Endodermal cell (in vitro differentiated cells): ENCODE measurements at regions not wholly inside any gene's neighbourhood (a gene's known extent, or its start where the extent isn't known, plus 50 kb on each side); places are given as distances from the start of the nearest gene placed in this dataset.

Experiments used
- DNase-seq: peaks from one replicate; pipeline ENCODE4 v3.0.0-alpha.2; 2017
- H3K27ac ChIP-seq: 2 replicates; pipeline ENCODE4 v1.5.1; 2013; ENCODE audit warnings: mild to moderate bottlenecking, low read depth, low read length, moderate library complexity
- H3K27me3 ChIP-seq: 2 replicates; pipeline ENCODE4 v1.6.1; 2013; ENCODE audit warnings: mild to moderate bottlenecking, low read length, moderate library complexity; ENCODE audit not compliant: insufficient read depth, control insufficient read depth, poor library complexity, severe bottlenecking
- H3K36me3 ChIP-seq: 2 replicates; pipeline ENCODE4 v1.7.0; 2013; ENCODE audit warnings: mild to moderate bottlenecking, low read length, moderate library complexity; ENCODE audit not compliant: control insufficient read depth, insufficient read depth
- H3K4me1 ChIP-seq: one replicate; pipeline ENCODE4 v1.7.0; 2013; ENCODE audit warnings: low read length; ENCODE audit not compliant: control insufficient read depth, insufficient read depth
- H3K4me3 ChIP-seq: 2 replicates; pipeline ENCODE4 v1.5.1; 2013; ENCODE audit warnings: mild to moderate bottlenecking, low read length, moderate library complexity
- H3K9ac ChIP-seq: 2 replicates; pipeline ENCODE4 v1.6.1; 2013; ENCODE audit warnings: mild to moderate bottlenecking, low read length, moderate library complexity; ENCODE audit not compliant: poor library complexity, severe bottlenecking; ENCODE audit errors: extremely low read depth
- H3K9me3 ChIP-seq: 2 replicates; pipeline ENCODE4 v1.6.1; 2013; ENCODE audit warnings: mild to moderate bottlenecking, low read length, moderate library complexity; ENCODE audit not compliant: control insufficient read depth
- H3K27ac Mint-ChIP-seq: 2 replicates; pipeline ENCODE4 v1.8.0; 2020; ENCODE audit warnings: mixed read lengths
- H3K27me3 Mint-ChIP-seq: 2 replicates; pipeline ENCODE4 v1.8.0; 2021; ENCODE audit warnings: mild to moderate bottlenecking, mixed read lengths; ENCODE audit not compliant: insufficient read depth
- H3K36me3 Mint-ChIP-seq: 2 replicates; pipeline ENCODE4 v1.8.0; 2020; ENCODE audit warnings: low read depth, mixed read lengths
- H3K4me1 Mint-ChIP-seq: 2 replicates; pipeline ENCODE4 v1.8.0; 2020; ENCODE audit warnings: mixed read lengths
- H3K4me3 Mint-ChIP-seq: 2 replicates; pipeline ENCODE4 v1.8.0; 2020; ENCODE audit warnings: mild to moderate bottlenecking, moderate library complexity, mixed read lengths
- H3K9me3 Mint-ChIP-seq: 2 replicates; pipeline ENCODE4 v1.8.0; 2020; ENCODE audit warnings: mild to moderate bottlenecking, mixed read lengths
- WGBS, 2 experiments: methylation state at CpG; one replicate each; pipeline versions ENCODE4 v1.1.5 to v1.1.7; 2013; ENCODE audit warnings: missing lambda C conversion rate in 2 of 2, mixed read lengths in 1 of 2; ENCODE audit not compliant: insufficient coverage in 1 of 2, insufficient read length in 1 of 2; 5-methylcytosine and 5-hydroxymethylcytosine counted together
- TF ChIP-seq, protein P1 (sequence below): fragments of 200-600 bp; sonication (generic); conservative IDR thresholded peaks from 2 replicates; pipeline ENCODE4 v1.5.0; 2021; ENCODE audit warnings: antibody characterized with exemption, mild to moderate bottlenecking

DNA sequence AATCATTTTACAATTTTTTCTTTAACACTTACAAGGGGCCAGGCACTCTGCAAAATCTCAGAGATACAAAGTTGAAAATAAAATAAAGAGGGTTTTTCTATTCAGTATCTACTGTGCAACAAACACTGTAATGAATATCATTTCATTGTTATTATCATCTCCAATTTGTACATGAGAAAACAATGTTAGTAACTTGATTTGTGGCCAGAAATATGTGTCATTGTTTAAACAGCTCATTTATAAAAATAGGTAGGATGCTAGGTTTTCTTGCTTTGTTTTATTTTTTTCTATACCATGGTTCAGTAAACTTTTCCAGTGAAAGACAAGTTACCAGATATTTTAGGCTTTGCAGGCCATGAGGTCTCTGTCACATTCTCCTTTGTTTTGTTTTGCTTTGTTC is 318.1 kb upstream of the UBE2E2 start:
- DNase-seq = no peak
- Mint-ChIP-seq H3K36me3 (no peaks in the 10 kb centered on the region), H3K9me3 (no peaks in the 10 kb centered on the region), H3K27ac (no peak overlapping the region), H3K4me3 (no peak overlapping the region), H3K4me1 (peaks cover 11% of the 10 kb centered on the region), H3K27me3 (peaks cover 6% of the 10 kb centered on the region)
- TF ChIP-seq, protein P1, sequence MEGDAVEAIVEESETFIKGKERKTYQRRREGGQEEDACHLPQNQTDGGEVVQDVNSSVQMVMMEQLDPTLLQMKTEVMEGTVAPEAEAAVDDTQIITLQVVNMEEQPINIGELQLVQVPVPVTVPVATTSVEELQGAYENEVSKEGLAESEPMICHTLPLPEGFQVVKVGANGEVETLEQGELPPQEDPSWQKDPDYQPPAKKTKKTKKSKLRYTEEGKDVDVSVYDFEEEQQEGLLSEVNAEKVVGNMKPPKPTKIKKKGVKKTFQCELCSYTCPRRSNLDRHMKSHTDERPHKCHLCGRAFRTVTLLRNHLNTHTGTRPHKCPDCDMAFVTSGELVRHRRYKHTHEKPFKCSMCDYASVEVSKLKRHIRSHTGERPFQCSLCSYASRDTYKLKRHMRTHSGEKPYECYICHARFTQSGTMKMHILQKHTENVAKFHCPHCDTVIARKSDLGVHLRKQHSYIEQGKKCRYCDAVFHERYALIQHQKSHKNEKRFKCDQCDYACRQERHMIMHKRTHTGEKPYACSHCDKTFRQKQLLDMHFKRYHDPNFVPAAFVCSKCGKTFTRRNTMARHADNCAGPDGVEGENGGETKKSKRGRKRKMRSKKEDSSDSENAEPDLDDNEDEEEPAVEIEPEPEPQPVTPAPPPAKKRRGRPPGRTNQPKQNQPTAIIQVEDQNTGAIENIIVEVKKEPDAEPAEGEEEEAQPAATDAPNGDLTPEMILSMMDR = no peak
- Histone ChIP-seq H3K27me3 (no peaks in the 10 kb centered on the region), H3K9ac (no peak overlapping the region), H3K27ac (no peak overlapping the region), H3K9me3 (no peaks in the 10 kb centered on the region), H3K36me3 (no peaks in the 10 kb centered on the region), H3K4me3 (no peak overlapping the region), H3K4me1 (peaks cover 5% of the 10 kb centered on the region)

DNA sequence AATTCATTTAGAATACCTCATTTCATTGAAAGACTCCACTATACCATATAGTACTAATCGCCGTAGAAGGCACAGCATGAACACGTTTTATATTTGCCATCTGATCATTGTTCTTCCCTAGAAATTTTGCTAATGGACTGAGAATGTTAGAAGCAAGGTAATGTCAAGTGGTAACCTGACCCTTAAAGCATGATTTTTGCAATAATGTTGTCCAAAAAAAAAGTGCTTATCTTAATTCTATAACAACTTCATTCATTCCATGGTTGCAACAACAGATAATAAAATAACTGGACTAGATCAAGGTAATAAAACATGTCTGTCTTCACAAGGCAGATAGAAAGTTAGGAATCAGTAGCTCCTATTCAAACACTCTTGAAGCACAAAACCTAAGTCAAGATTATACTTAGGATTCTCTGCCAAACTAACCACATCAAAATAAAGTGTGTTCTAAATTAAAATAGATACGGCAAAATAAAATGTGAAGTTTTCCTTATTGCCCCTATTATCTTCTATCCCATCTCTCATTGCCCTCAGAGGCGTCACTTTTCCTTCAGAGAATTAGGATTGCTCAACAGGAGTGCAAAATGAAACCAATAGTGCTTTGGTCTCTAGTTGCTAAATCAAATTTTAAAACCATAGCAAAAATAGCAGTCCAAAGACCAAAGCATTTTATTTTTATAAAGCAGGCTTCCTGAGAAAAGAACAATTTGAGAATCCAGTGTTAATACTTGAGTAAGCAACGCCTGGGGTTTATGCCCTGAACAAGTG is 317.4 kb upstream of the UBE2E2 start:
- H3K4me1 Mint-ChIP-seq = peaks cover 11% of the 10 kb centered on the region
- no peaks in the 10 kb centered on the region for H3K36me3 Mint-ChIP-seq
- 87 to 94% methylated on average over 4 to 6 of the region's 6 CpGs for WGBS, 2 experiments
- TF ChIP-seq, protein P1 = no peak
- no peak overlapping the region for H3K27ac Mint-ChIP-seq
- Histone ChIP-seq H3K4me1 (peaks cover 5% of the 10 kb centered on the region), H3K9me3 (no peaks in the 10 kb centered on the region), H3K27me3 (no peaks in the 10 kb centered on the region), H3K4me3 (no peak overlapping the region), H3K9ac (no peak overlapping the region), H3K36me3 (no peaks in the 10 kb centered on the region), H3K27ac (no peak overlapping the region)
- peaks cover 6% of the 10 kb centered on the region for H3K27me3 Mint-ChIP-seq
- DNase-seq = no peak
- no peak overlapping the region for H3K4me3 Mint-ChIP-seq
- H3K9me3 Mint-ChIP-seq = no peaks in the 10 kb centered on the region

DNA sequence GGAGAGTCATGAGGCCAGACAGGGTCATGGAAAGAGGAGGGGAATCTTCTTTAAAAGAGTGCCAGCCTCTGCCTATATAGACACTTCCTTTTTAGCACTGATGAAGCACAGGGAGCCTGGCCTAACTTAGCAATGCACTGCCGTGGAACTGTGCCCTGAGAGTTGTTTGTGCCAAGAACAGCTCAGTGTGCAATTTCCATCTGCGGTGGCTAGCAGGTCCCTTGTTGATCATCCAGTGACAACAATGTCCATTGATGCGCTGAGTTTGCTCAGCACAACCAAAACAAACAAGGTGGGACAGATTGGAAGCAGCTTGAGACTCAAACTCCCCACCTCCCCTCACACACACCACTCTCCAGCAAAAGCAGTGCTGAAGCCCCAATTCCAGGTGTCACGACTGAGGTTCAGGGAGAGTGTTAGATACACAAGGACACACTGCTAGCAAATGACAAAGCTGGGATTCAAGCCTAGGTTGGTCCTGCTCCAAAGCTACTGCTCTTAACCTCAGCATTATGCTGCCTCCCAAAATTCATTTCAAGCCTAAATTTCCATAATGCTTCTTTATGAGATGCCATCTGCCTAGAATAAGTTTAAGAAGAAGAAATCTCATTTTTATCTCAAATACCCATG is 316.6 kb upstream of the UBE2E2 start:
- H3K27me3 ChIP-seq = no peaks in the 10 kb centered on the region
- H3K4me3 Mint-ChIP-seq = no peak overlapping the region
- H3K4me3 ChIP-seq = no peak overlapping the region
- peaks cover 5% of the 10 kb centered on the region for H3K4me1 ChIP-seq
- no peaks in the 10 kb centered on the region for H3K36me3 ChIP-seq
- H3K36me3 Mint-ChIP-seq = no peaks in the 10 kb centered on the region
- TF ChIP-seq, protein P1 = no peak
- no peak overlapping the region for H3K27ac ChIP-seq
- no peaks in the 10 kb centered on the region for H3K9me3 Mint-ChIP-seq
- H3K4me1 Mint-ChIP-seq = peaks cover 11% of the 10 kb centered on the region
- 89% methylated on average over 4 of the region's 4 CpGs for WGBS, 2 experiments
- DNase-seq = no peak
- no peak overlapping the region for H3K27ac Mint-ChIP-seq
- H3K9me3 ChIP-seq = no peaks in the 10 kb centered on the region
- no peak overlapping the region for H3K9ac ChIP-seq
- peaks cover 14% of the 10 kb centered on the region for H3K27me3 Mint-ChIP-seq
